ENCODE measurements at regions not wholly inside any gene's neighbourhood (a gene's known extent, or its start where the extent isn't known, plus 50 kb on each side); places are given as distances from the start of the nearest gene placed in this dataset.
"Not testable (repeated sequence)": the region's sequence is repeated elsewhere in the genome, so short reads cannot be mapped to it uniquely, and the experiment has no call there.

GRCh38 chr10:90975096-90975495, 54.2 kb upstream of the ANKRD1 start:
- no peak for DNase-seq

- no peak for DNase-seq
These were observed 56.4 kb upstream of the ANKRD1 start for GRCh38 chr10:90977162-90977854.

- DNase-seq, result no peak
These were observed 57.1 kb upstream of the ANKRD1 start for GRCh38 chr10:90977855-90978486.

GRCh38 chr10:90982406-90983008, 61.6 kb upstream of the ANKRD1 start:
- DNase-seq, result no peak

GRCh38 chr10:90983914-90984549, 63.1 kb upstream of the ANKRD1 start:
- no peak for DNase-seq

- DNase-seq, result no peak
These were observed 64.0 kb upstream of the ANKRD1 start for GRCh38 chr10:90984898-90985297.

GRCh38 chr10:90985321-90985933, 64.5 kb upstream of the ANKRD1 start:
- no peak for DNase-seq

- no peak for DNase-seq
These were observed 65.4 kb upstream of the ANKRD1 start for GRCh38 chr10:90986136-90986760.

- no peak for DNase-seq
These were observed 66.0 kb upstream of the ANKRD1 start for GRCh38 chr10:90986870-90987269.

- DNase-seq, result no peak
These were observed 66.5 kb upstream of the ANKRD1 start for GRCh38 chr10:90987383-90987782.

GRCh38 chr10:90988024-90988423, 67.1 kb upstream of the ANKRD1 start:
- DNase-seq, result no peak

- no peak for DNase-seq
These were observed 67.9 kb upstream of the ANKRD1 start for GRCh38 chr10:90988802-90989201.

GRCh38 chr10:90989378-90989777, 68.5 kb upstream of the ANKRD1 start:
- DNase-seq, result no peak

- no peak for DNase-seq
These were observed 71.6 kb upstream of the ANKRD1 start for GRCh38 chr10:90992462-90992861.

- DNase-seq, result no peak
These were observed 72.5 kb upstream of the ANKRD1 start for GRCh38 chr10:90993340-90993739.

GRCh38 chr10:90997670-90998069, 76.8 kb upstream of the ANKRD1 start:
- no peak for DNase-seq

- no peak for DNase-seq
These were observed 78.0 kb upstream of the ANKRD1 start for GRCh38 chr10:90998733-90999511.

- no peak for DNase-seq
These were observed 78.8 kb upstream of the ANKRD1 start for GRCh38 chr10:90999512-91000172.

- no peak for DNase-seq
These were observed 79.6 kb upstream of the ANKRD1 start for GRCh38 chr10:91000470-91000869.

GRCh38 chr10:91000985-91001384, 80.1 kb upstream of the ANKRD1 start:
- DNase-seq, result no peak

GRCh38 chr10:91002656-91003055, 81.8 kb upstream of the ANKRD1 start:
- DNase-seq, result no peak

GRCh38 chr10:91003379-91003778, 82.5 kb upstream of the ANKRD1 start:
- DNase-seq, result not testable (repeated sequence)
